COLO668 (cell line): ENCODE measurements at regions not wholly inside any gene's neighbourhood (a gene's known extent, or its start where the extent isn't known, plus 50 kb on each side); places are given as distances from the start of the nearest gene placed in this dataset.
"Not testable (repeated sequence)": the region's sequence is repeated elsewhere in the genome, so short reads cannot be mapped to it uniquely, and the experiment has no call there.

ENCODE experiments used
- DNase-seq: peaks from one replicate; lab custom pipeline; 2025; ENCODE audit not compliant: unreplicated experiment; lab: John Stamatoyannopoulos, UW

- no peak for DNase-seq
Observed at GRCh38 chr17:22303865-22304264, 611.5 kb downstream of the KCNJ18 start.

GRCh38 chr17:22304667-22305303, 612.5 kb downstream of the KCNJ18 start:
- DNase-seq: no peak

GRCh38 chr17:22305356-22306071, 613.2 kb downstream of the KCNJ18 start:
- no peak for DNase-seq

- not testable (repeated sequence) for DNase-seq
Observed at GRCh38 chr17:22310292-22310691, 618.0 kb downstream of the KCNJ18 start.

GRCh38 chr17:22310717-22311686, 618.7 kb downstream of the KCNJ18 start:
- DNase-seq: no peak

- DNase-seq: not testable (repeated sequence)
Observed at GRCh38 chr17:22321001-22321400, 628.7 kb downstream of the KCNJ18 start.

- not testable (repeated sequence) for DNase-seq
Observed at GRCh38 chr17:22322893-22323550, 630.7 kb downstream of the KCNJ18 start.

- DNase-seq: no peak
Observed at GRCh38 chr17:22337467-22337866, 645.1 kb downstream of the KCNJ18 start.

GRCh38 chr17:22356603-22357002, 664.3 kb downstream of the KCNJ18 start:
- not testable (repeated sequence) for DNase-seq

GRCh38 chr17:22370988-22371387, 678.7 kb downstream of the KCNJ18 start:
- not testable (repeated sequence) for DNase-seq

GRCh38 chr17:22373911-22374310, 681.6 kb downstream of the KCNJ18 start:
- DNase-seq: no peak

GRCh38 chr17:22374741-22375140, 682.4 kb downstream of the KCNJ18 start:
- no peak for DNase-seq

GRCh38 chr17:22376747-22377146, 684.4 kb downstream of the KCNJ18 start:
- DNase-seq: not testable (repeated sequence)

GRCh38 chr17:22378748-22379147, 686.4 kb downstream of the KCNJ18 start:
- DNase-seq: not testable (repeated sequence)

GRCh38 chr17:22381589-22381988, 689.3 kb downstream of the KCNJ18 start:
- not testable (repeated sequence) for DNase-seq

GRCh38 chr17:22383772-22384460, 691.6 kb downstream of the KCNJ18 start:
- DNase-seq: not testable (repeated sequence)

GRCh38 chr17:22384461-22384800, 692.1 kb downstream of the KCNJ18 start:
- not testable (repeated sequence) for DNase-seq

GRCh38 chr17:22398446-22398845, 706.1 kb downstream of the KCNJ18 start:
- DNase-seq: not testable (repeated sequence)

- not testable (repeated sequence) for DNase-seq
Observed at GRCh38 chr17:22399037-22399436, 706.7 kb downstream of the KCNJ18 start.

GRCh38 chr17:22405080-22405479, 712.8 kb downstream of the KCNJ18 start:
- not testable (repeated sequence) for DNase-seq
